IMR-90 (cell line): ENCODE measurements at regions not wholly inside any gene's neighbourhood (a gene's known extent, or its start where the extent isn't known, plus 50 kb on each side); places are given as distances from the start of the nearest gene placed in this dataset.

Experiments used
- ATAC-seq: fragments of 200-7000 bp; cut with Tn5 transposase; 2 replicates; pipeline ENCODE4 v1.9.1; 2020; ENCODE audit warnings: low read depth, mild to moderate bottlenecking, moderate library complexity
- BruUV-seq: library from RNA; stranded (reverse); fragments of 400-500 nt; replicated peaks from 2 replicates; lab custom pipeline; 2021; lab: Mats Ljungman, UMichigan
- CTCF ChIA-PET: fragments of 300-600 bp; formaldehyde crosslinking; extraction: SDS; loops from one replicate; lab custom pipeline; 2021; ENCODE audit warnings: antibody characterized with exemption; lab: Yijun Ruan, JAX
- POLR2A ChIA-PET: fragments of 300-600 bp; sonication (Branson Sonifier 250); formaldehyde crosslinking; loops from one replicate; lab custom pipeline; 2022; ENCODE audit warnings: antibody characterized with exemption; ENCODE audit not compliant: unreplicated experiment; lab: Charles Lee
- DNase-seq: peaks from one replicate; pipeline ENCODE4 v3.0.0; 2013
- H2AFZ ChIP-seq: replicated peaks from 2 replicates; pipeline ENCODE3; 2013; ENCODE audit warnings: low read length, mild to moderate bottlenecking; ENCODE audit not compliant: poor library complexity
- H2AK5ac ChIP-seq: 2 replicates; pipeline ENCODE4 v1.6.1; 2013; ENCODE audit warnings: low read depth, low read length, inconsistent platforms
- H2AK9ac ChIP-seq: replicated peaks from 2 replicates; pipeline ENCODE3; 2013; ENCODE audit warnings: mild to moderate bottlenecking, low read depth, low read length, moderate library complexity; ENCODE audit not compliant: poor library complexity
- H2BK120ac ChIP-seq: 2 replicates; pipeline ENCODE4 v1.6.1; 2013; ENCODE audit warnings: low read depth, low read length, inconsistent platforms
- H2BK15ac ChIP-seq: 3 replicates; pipeline ENCODE4 v1.6.1; 2013; ENCODE audit warnings: low read depth, low read length, inconsistent platforms
- H2BK20ac ChIP-seq: 2 replicates; pipeline ENCODE4 v1.6.1; 2013; ENCODE audit warnings: low read depth, mild to moderate bottlenecking, inconsistent platforms, low read length, moderate library complexity
- H2BK5ac ChIP-seq: 2 replicates; pipeline ENCODE4 v1.6.1; 2013; ENCODE audit warnings: mild to moderate bottlenecking, low read depth, low read length, inconsistent platforms; ENCODE audit not compliant: poor library complexity, severe bottlenecking
- H3K14ac ChIP-seq: replicated peaks from 2 replicates; pipeline ENCODE4 v1.6.1; 2013; ENCODE audit warnings: low read depth, low read length, inconsistent platforms
- H3K18ac ChIP-seq: 2 replicates; pipeline ENCODE4 v1.6.1; 2013; ENCODE audit warnings: low read depth, low read length, control low read depth
- H3K23ac ChIP-seq: 2 replicates; pipeline ENCODE4 v1.6.1; 2013; ENCODE audit warnings: low read depth, low read length, inconsistent platforms
- H3K27ac ChIP-seq: 2 replicates; pipeline ENCODE4 v1.5.1; 2013; ENCODE audit warnings: mild to moderate bottlenecking, control low read depth, low read length; ENCODE audit not compliant: insufficient read depth
- H3K27me3 ChIP-seq: 2 replicates; pipeline ENCODE4 v1.6.1; 2013; ENCODE audit warnings: low read length; ENCODE audit not compliant: control insufficient read depth, insufficient read depth
- H3K36me3 ChIP-seq: 2 replicates; pipeline ENCODE4 v1.6.1; 2013; ENCODE audit warnings: low read length, mixed read lengths; ENCODE audit not compliant: control insufficient read depth, insufficient read depth
- H3K4ac ChIP-seq: 2 replicates; pipeline ENCODE4 v1.6.1; 2013; ENCODE audit warnings: low read depth, low read length, inconsistent platforms
- H3K4me1 ChIP-seq: 2 replicates; pipeline ENCODE4 v1.6.1; 2013; ENCODE audit warnings: low read length, mixed read lengths; ENCODE audit not compliant: control insufficient read depth, insufficient read depth
- H3K4me2 ChIP-seq: 2 replicates; pipeline ENCODE4 v1.6.1; 2013; ENCODE audit warnings: low read depth, mild to moderate bottlenecking, control low read depth, low read length, moderate library complexity
- H3K4me3 ChIP-seq: 2 replicates; pipeline ENCODE4 v1.5.1; 2013; ENCODE audit warnings: low read depth, mild to moderate bottlenecking, control low read depth, low read length, moderate library complexity; ENCODE audit not compliant: insufficient read depth
- H3K56ac ChIP-seq: 2 replicates; pipeline ENCODE4 v1.6.1; 2013; ENCODE audit warnings: low read length, inconsistent platforms; ENCODE audit not compliant: insufficient read depth; ENCODE audit errors: extremely low read depth
- H3K79me1 ChIP-seq, 2 experiments: 2 replicates each; pipeline ENCODE4 v1.6.1; 2013; ENCODE audit warnings: low read length in 2 of 2, inconsistent platforms in 1 of 2, low read depth in 1 of 2
- H3K9ac ChIP-seq: 2 replicates; pipeline ENCODE4 v1.6.1; 2013; ENCODE audit warnings: low read depth, low read length, control low read depth
- H3K9me1 ChIP-seq: 2 replicates; pipeline ENCODE4 v1.6.1; 2013; ENCODE audit warnings: low read length, inconsistent platforms; ENCODE audit not compliant: insufficient read depth
- H3K9me3 ChIP-seq: 2 replicates; pipeline ENCODE4 v1.6.1; 2013; ENCODE audit warnings: low read length; ENCODE audit not compliant: control insufficient read depth, insufficient read depth
- H4K20me1 ChIP-seq: 2 replicates; pipeline ENCODE4 v1.6.1; 2013; ENCODE audit warnings: low read length, inconsistent platforms; ENCODE audit not compliant: insufficient read depth
- H4K5ac ChIP-seq: 2 replicates; pipeline ENCODE4 v1.6.1; 2013; ENCODE audit warnings: mild to moderate bottlenecking, low read depth, low read length, control low read depth
- H4K8ac ChIP-seq, 2 experiments: 2 replicates each; pipeline ENCODE4 v1.6.1; 2013; ENCODE audit warnings: low read depth in 2 of 2, low read length in 2 of 2, control low read depth in 1 of 2, inconsistent platforms in 1 of 2
- H4K91ac ChIP-seq: 2 replicates; pipeline ENCODE4 v1.6.1; 2013; ENCODE audit warnings: low read depth, low read length, inconsistent platforms; ENCODE audit not compliant: insufficient read depth
- CEBPB ChIP-seq: IDR thresholded peaks from 2 replicates; pipeline ENCODE4 v1.6.1; 2012; ENCODE audit warnings: low read depth, low read length, improper control_type of control experiment
- FOS ChIP-seq: fragments of 150-350 bp; IDR thresholded peaks from 2 replicates; pipeline ENCODE4 v1.6.1; 2016; ENCODE audit warnings: low read depth, low read length
- dilution Hi-C: fragments of 300-500 bp; cut with HindIII; formaldehyde crosslinking; loops from one replicate; pipeline ENCODE4 v1.14.3; 2018; ENCODE audit warnings: low sequenced_read_pairs; ENCODE audit not compliant: unreplicated experiment
- in situ Hi-C: fragments of 300-500 bp; cut with MboI; formaldehyde crosslinking; loops from 3 replicates; pipeline ENCODE4 v1.14.3; 2019; ENCODE audit warnings: low sequenced_read_pairs, inconsistent platforms, mixed read lengths
- intact Hi-C: fragments of 100-400 bp; cut with micrococcal nuclease; formaldehyde crosslinking; loops from 2 replicates; pipeline ENCODE4 v1.10.0; 2022

- no TSS peak for BruUV-seq
- Histone ChIP-seq H3K23ac (no peak overlapping the region), H3K18ac (no peak overlapping the region), H3K4me2 (no peak overlapping the region), H3K36me3 (no peaks in the 10 kb centered on the region), H3K4ac (no peak overlapping the region), H4K5ac (no peak overlapping the region), H3K4me3 (no peak overlapping the region), H2AFZ (no peak overlapping the region), H3K14ac (no peak overlapping the region), H2AK9ac (no peak overlapping the region), H3K9me1 (no peaks in the 10 kb centered on the region), H3K27ac (no peak overlapping the region), H3K56ac (no peak overlapping the region), H3K27me3 (no peaks in the 10 kb centered on the region), H3K9me3 (no peaks in the 10 kb centered on the region), H2BK15ac (no peak overlapping the region), H3K9ac (no peak overlapping the region), H2BK120ac (no peak overlapping the region), H3K79me1 (no peaks in the 10 kb centered on the region), H4K8ac (no peak overlapping the region), H4K91ac (no peak overlapping the region), H2BK5ac (no peak overlapping the region), H4K20me1 (no peaks in the 10 kb centered on the region), H3K4me1 (no peaks in the 10 kb centered on the region), H2AK5ac (no peak overlapping the region), H2BK20ac (no peak overlapping the region)
- ATAC-seq (no peak), DNase-seq (no peak)
- TF ChIP-seq CEBPB (no peak), FOS (no peak)
- intact Hi-C loops, result no loop called here
- dilution Hi-C loops, result no loop called here
- ChIA-PET POLR2A (no interaction called here), CTCF (no interaction called here)
- in situ Hi-C loops, result no loop called here
Measured at GRCh38 chr5:27722337-27722736, 684.0 kb upstream of the CDH9 start.
